Esophagus squamous epithelium (tissue), 4 donors: ENCODE measurements at regions not wholly inside any gene's neighbourhood (a gene's known extent, or its start where the extent isn't known, plus 50 kb on each side); places are given as distances from the start of the nearest gene placed in this dataset.

Source experiments
- CTCF ChIP-seq, 6 experiments: fragments of 450-650 bp in 4 of 6; fragments of 200-600 bp in 2 of 6; sonication (generic) in 2 of 6; IDR thresholded peaks; one replicate each; pipeline ENCODE4 v1.5.1; 2016 to 2019; ENCODE audit warnings: antibody characterized with exemption in 6 of 6, mild to moderate bottlenecking in 4 of 6, moderate library complexity in 4 of 6
- POLR2A ChIP-seq, 4 donors: fragments of 450-650 bp; IDR thresholded peaks; one replicate each; pipeline ENCODE4 v1.6.1; 2017; ENCODE audit warnings: antibody characterized with exemption in 4 of 4, mild to moderate bottlenecking in 4 of 4, moderate library complexity in 3 of 4

DNA sequence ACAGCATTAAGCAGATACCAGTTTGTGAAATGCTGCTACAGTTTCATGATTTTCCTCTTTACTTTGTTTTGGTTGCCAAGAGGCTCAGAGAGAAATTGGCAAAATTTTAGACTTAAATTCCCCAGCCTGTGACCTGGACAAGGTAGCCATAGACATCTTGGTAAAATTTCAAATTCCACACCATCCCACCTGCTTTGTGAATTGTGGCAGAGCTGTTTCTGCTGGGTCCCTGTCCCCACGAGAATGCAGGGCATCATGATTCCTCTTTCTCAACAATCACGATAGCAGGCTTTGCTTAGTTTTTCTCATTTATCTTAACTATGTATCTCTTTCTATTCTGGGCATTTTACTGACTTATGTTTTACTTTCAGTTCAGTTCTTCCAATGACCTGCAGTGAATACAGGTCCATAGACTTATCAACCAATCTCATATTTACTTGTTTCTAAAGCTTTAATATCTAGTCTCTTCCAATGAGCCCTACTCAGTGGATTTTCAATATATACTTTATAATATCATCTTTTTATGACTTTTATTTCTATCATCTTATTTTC, 351.6 kb downstream of the SOCS6 start:
- TF ChIP-seq CTCF (IDR thresholded peaks at IDR 0.05) (no peak), POLR2A (IDR thresholded peaks at IDR 0.05) (no peak)
